HL-60 (cell line): ENCODE measurements at regions not wholly inside any gene's neighbourhood (a gene's known extent, or its start where the extent isn't known, plus 50 kb on each side); places are given as distances from the start of the nearest gene placed in this dataset.
A peak's percentile ranks its signal among the peaks of the same experiment; 100 is the strongest.
"Not testable (repeated sequence)": the region's sequence is repeated elsewhere in the genome, so short reads cannot be mapped to it uniquely, and the experiment has no call there.

ENCODE experiments used
- DNase-seq, 2 experiments: peaks; one replicate each; pipeline ENCODE4 v3.0.0-alpha.2; 2010 to 2020; ENCODE audit warnings: low read depth in 1 of 2, low spot score in 1 of 2
- H3K27ac ChIP-seq: fragments of 250-450 bp; sonication (Bioruptor Pico); replicated peaks from 2 replicates; pipeline ENCODE4 v1.5.1; 2020; ENCODE audit warnings: mild to moderate bottlenecking, moderate library complexity
- H3K27me3 ChIP-seq: fragments of 250-450 bp; sonication (Bioruptor Pico); 2 replicates; pipeline ENCODE4 v1.5.1; 2021; ENCODE audit warnings: mild to moderate bottlenecking, moderate library complexity; ENCODE audit not compliant: insufficient read depth, poor library complexity, severe bottlenecking
- H3K4me3 ChIP-seq: replicated peaks from 2 replicates; pipeline ENCODE4 v1.5.1; 2011; ENCODE audit warnings: mild to moderate bottlenecking, control low read depth, low read length; ENCODE audit not compliant: insufficient read depth
- CTCF ChIP-seq: IDR thresholded peaks from one replicate; pipeline ENCODE4 v1.5.1; 2011; ENCODE audit warnings: low read length, control low read depth, inconsistent platforms; ENCODE audit not compliant: insufficient read depth
- GABPA ChIP-seq: IDR thresholded peaks from 2 replicates; pipeline ENCODE4 v1.6.1; 2012; ENCODE audit warnings: low read depth
- POLR2AphosphoS5 ChIP-seq: IDR thresholded peaks from 2 replicates; pipeline ENCODE4 v1.6.1; 2012; ENCODE audit warnings: low read depth
- REST ChIP-seq: IDR thresholded peaks from 2 replicates; pipeline ENCODE4 v1.6.1; 2012; ENCODE audit warnings: low read depth; ENCODE audit not compliant: insufficient replicate concordance
- SPI1 ChIP-seq: IDR thresholded peaks from 2 replicates; pipeline ENCODE4 v1.6.1; 2012; ENCODE audit warnings: low read depth, mild to moderate bottlenecking, borderline replicate concordance

GRCh38 chr20:1840817-1841553 is 54.2 kb upstream of the SIRPA start:
- H3K4me3 ChIP-seq = no peak overlapping the region
- H3K27ac ChIP-seq = peak overlapping the region; percentile 35
- H3K27me3 ChIP-seq = no peaks in the 10 kb centered on the region
- TF ChIP-seq CTCF (no peak), GABPA (no peak), POLR2AphosphoS5 (no peak), SPI1 (no peak), REST (no peak)
- DNase-seq = no peak

GRCh38 chr20:1839376-1840317 is 55.6 kb upstream of the SIRPA start:
- peak; percentile 25; the same call in 1 of the 2 replicates for TF ChIP-seq GABPA
- DNase-seq = not testable (repeated sequence)

GRCh38 chr20:1838556-1839279 is 56.5 kb upstream of the SIRPA start:
- H3K4me3 ChIP-seq = no peak overlapping the region
- DNase-seq = no peak
- TF ChIP-seq CTCF (no peak), GABPA (no peak)
- peak overlapping the region; percentile 67 for H3K27ac ChIP-seq
- no peaks in the 10 kb centered on the region for H3K27me3 ChIP-seq

More at GRCh38 chr20:1839376-1840317, 55.6 kb upstream of the SIRPA start:
- H3K27ac ChIP-seq = peak overlapping the region; percentile 77
- not testable (repeated sequence) for H3K27me3 ChIP-seq, H3K4me3 ChIP-seq

- Histone ChIP-seq H3K4me3 (no peak overlapping the region), H3K27ac (no peak overlapping the region), H3K27me3 (no peaks in the 10 kb centered on the region)
- no peak for DNase-seq
- TF ChIP-seq CTCF (no peak), GABPA (no peak), POLR2AphosphoS5 (no peak), SPI1 (no peak), REST (no peak)
These were observed 59.8 kb upstream of the SIRPA start for GRCh38 chr20:1835186-1836035.
